OCI-LY1 (cell line): ENCODE measurements at regions not wholly inside any gene's neighbourhood (a gene's known extent, or its start where the extent isn't known, plus 50 kb on each side); places are given as distances from the start of the nearest gene placed in this dataset.

Experiments used
- H2AFZ ChIP-seq: fragments of 200-600 bp; sonication (generic), shearing (Covaris generic); 2 replicates; pipeline ENCODE4 v1.6.0; 2014; ENCODE audit warnings: antibody characterized with exemption, mild to moderate bottlenecking, low read length
- H3F3A ChIP-seq: fragments of 200-600 bp; sonication (generic), shearing (Covaris generic); 2 replicates; pipeline ENCODE4 v1.6.0; 2014; ENCODE audit warnings: mild to moderate bottlenecking, antibody characterized with exemption, low read length, moderate library complexity; ENCODE audit not compliant: insufficient read depth
- H3K27ac ChIP-seq: fragments of 200-600 bp; sonication (generic); 2 replicates; pipeline ENCODE4 v1.5.1; 2014; ENCODE audit warnings: low read length, mixed run types, mild to moderate bottlenecking, low read depth; ENCODE audit not compliant: poor library complexity, severe bottlenecking
- H3K27me3 ChIP-seq: fragments of 200-600 bp; sonication (generic); 2 replicates; pipeline ENCODE4 v1.6.0; 2014; ENCODE audit warnings: antibody characterized with exemption, mild to moderate bottlenecking, low read length, moderate library complexity; ENCODE audit not compliant: insufficient read depth
- H3K36me3 ChIP-seq: fragments of 200-600 bp; sonication (generic); 2 replicates; pipeline ENCODE4 v1.6.1; 2014; ENCODE audit warnings: mild to moderate bottlenecking, antibody characterized with exemption, low read length, moderate library complexity, mixed read lengths; ENCODE audit not compliant: insufficient read depth
- H3K4me1 ChIP-seq: fragments of 200-600 bp; sonication (generic); 2 replicates; pipeline ENCODE4 v1.5.1; 2014; ENCODE audit warnings: mild to moderate bottlenecking, low read length, moderate library complexity; ENCODE audit not compliant: insufficient read depth, severe bottlenecking
- H3K4me2 ChIP-seq: fragments of 200-600 bp; sonication (generic), shearing (Covaris generic); 2 replicates; pipeline ENCODE4 v1.6.1; 2014; ENCODE audit warnings: low read length
- H3K4me3 ChIP-seq: fragments of 200-600 bp; sonication (generic); 2 replicates; pipeline ENCODE4 v1.5.1; 2014; ENCODE audit warnings: low read length, low read depth, mild to moderate bottlenecking, mixed read lengths; ENCODE audit not compliant: poor library complexity, severe bottlenecking
- H3K79me2 ChIP-seq: fragments of 200-600 bp; shearing (Covaris generic); 2 replicates; pipeline ENCODE4 v1.6.1; 2016; ENCODE audit warnings: mixed run types, low read length, mixed read lengths; ENCODE audit not compliant: insufficient read depth
- H3K9ac ChIP-seq: fragments of 200-600 bp; sonication (generic), shearing (Covaris generic); 2 replicates; pipeline ENCODE4 v1.6.1; 2014; ENCODE audit warnings: mild to moderate bottlenecking, low read length, mixed read lengths
- H3K9me2 ChIP-seq: fragments of 200-600 bp; sonication (generic), shearing (Covaris generic); 2 replicates; pipeline ENCODE4 v1.6.1; 2014; ENCODE audit warnings: low read depth, mild to moderate bottlenecking, low read length, mixed read lengths
- H3K9me3 ChIP-seq: fragments of 200-600 bp; shearing (Covaris generic); 2 replicates; pipeline ENCODE4 v1.6.1; 2014; ENCODE audit warnings: low read length, mixed read lengths
- H4K20me1 ChIP-seq: fragments of 200-600 bp; sonication (generic), shearing (Covaris generic); 2 replicates; pipeline ENCODE4 v1.6.0; 2016; ENCODE audit warnings: mild to moderate bottlenecking, low read length; ENCODE audit not compliant: insufficient read depth
- CTCF ChIP-seq: fragments of 200-600 bp; sonication (generic), shearing (Covaris generic); IDR thresholded peaks from 2 replicates; pipeline ENCODE4 v1.5.1; 2017; ENCODE audit warnings: mild to moderate bottlenecking, antibody characterized with exemption, low read length, moderate library complexity, mixed read lengths
- EZH2 ChIP-seq: fragments of 200-600 bp; sonication (generic), shearing (Covaris generic); IDR thresholded peaks from 2 replicates; pipeline ENCODE4 v1.8.0; 2017; ENCODE audit warnings: borderline replicate concordance, mixed run types, mild to moderate bottlenecking, antibody characterized with exemption, low read length, moderate library complexity, mixed read lengths

GRCh38 chr1:239897458-239897857 is 194.2 kb upstream of the FMN2 start:
- Histone ChIP-seq H3K4me2 (no peak overlapping the region), H3K4me3 (no peak overlapping the region), H2AFZ (no peak overlapping the region)

DNA sequence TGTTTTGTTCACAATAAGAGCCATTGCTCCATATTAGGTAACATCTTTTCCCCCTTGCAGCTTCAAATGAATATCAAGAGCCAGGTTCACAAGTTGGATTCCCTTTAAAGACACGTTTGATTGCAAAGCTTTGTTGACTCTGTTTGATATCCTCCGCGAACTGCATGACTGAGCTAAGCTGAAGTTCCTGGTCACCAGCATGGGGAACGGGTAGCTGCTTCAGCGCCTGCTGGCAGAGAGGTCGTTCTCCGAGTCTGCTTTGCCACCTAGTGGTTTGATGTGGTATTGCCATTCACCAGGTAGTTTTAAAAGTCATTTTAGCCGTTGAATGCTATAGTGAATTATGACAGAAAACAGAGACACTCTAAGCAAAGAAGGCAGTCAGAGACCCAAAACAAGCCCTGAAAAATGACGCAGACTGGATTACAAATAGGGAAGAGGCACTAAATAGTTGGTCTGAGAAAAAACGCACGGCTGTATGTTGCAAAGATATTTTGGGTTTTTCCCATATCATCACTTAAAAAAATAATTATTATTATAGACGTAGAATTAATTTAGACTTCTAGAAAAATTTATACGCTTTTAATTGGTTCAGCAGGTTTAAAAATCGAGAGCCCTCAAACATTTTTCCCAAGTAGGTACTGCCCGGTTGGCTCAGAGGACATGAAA is 193.5 kb upstream of the FMN2 start:
- H3K36me3 ChIP-seq: no peaks in the 10 kb centered on the region
- H3K9me3 ChIP-seq: no peaks in the 10 kb centered on the region
- H3K27me3 ChIP-seq: no peaks in the 10 kb centered on the region
- H3K9ac ChIP-seq: no peak overlapping the region
- no peaks in the 10 kb centered on the region for H3K4me1 ChIP-seq
- H3K27ac ChIP-seq: no peak overlapping the region
- H2AFZ ChIP-seq: no peak overlapping the region
- H3K9me2 ChIP-seq: no peaks in the 10 kb centered on the region
- no peaks in the 10 kb centered on the region for H4K20me1 ChIP-seq
- no peaks in the 10 kb centered on the region for H3F3A ChIP-seq
- no peaks in the 10 kb centered on the region for H3K79me2 ChIP-seq
- H3K4me2 ChIP-seq: no peak overlapping the region
- no peak overlapping the region for H3K4me3 ChIP-seq
- peak; percentile 90 for TF ChIP-seq CTCF
- TF ChIP-seq EZH2: no peak

More at GRCh38 chr1:239897458-239897857, 194.2 kb upstream of the FMN2 start:
- H3K36me3 ChIP-seq: no peaks in the 10 kb centered on the region
- no peak overlapping the region for H3K9ac ChIP-seq
- TF ChIP-seq EZH2: no peak
- no peak for TF ChIP-seq CTCF
- no peaks in the 10 kb centered on the region for H3K9me2 ChIP-seq
- H3K79me2 ChIP-seq: no peaks in the 10 kb centered on the region
- no peaks in the 10 kb centered on the region for H3K4me1 ChIP-seq
- H3K27me3 ChIP-seq: no peaks in the 10 kb centered on the region
- no peaks in the 10 kb centered on the region for H3F3A ChIP-seq
- no peaks in the 10 kb centered on the region for H4K20me1 ChIP-seq
- no peak overlapping the region for H3K27ac ChIP-seq
- no peaks in the 10 kb centered on the region for H3K9me3 ChIP-seq

DNA sequence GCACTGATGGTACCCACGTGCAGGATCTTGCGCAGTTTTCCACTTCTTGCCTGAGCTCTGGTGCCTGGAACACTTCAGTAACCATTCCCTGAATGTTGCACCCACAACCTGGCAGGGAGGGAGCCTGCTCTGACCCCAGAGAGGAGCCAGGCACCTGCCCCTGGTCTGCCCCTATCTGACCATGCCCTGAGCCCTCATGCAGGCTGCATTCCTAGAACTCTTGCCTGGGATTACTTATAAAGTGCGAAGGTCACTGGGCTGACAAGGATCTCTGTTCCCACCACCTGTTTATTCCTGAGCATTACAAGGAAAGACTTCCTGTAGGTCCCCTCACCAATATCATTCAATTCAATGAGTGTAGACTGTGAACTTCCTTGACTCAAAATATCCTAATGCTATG is 191.9 kb upstream of the FMN2 start:
- H3K9me3 ChIP-seq: no peaks in the 10 kb centered on the region
- no peak overlapping the region for H3K9ac ChIP-seq
- H3K27me3 ChIP-seq: no peaks in the 10 kb centered on the region
- TF ChIP-seq CTCF (no peak), EZH2 (no peak)
- no peaks in the 10 kb centered on the region for H3K9me2 ChIP-seq
- no peaks in the 10 kb centered on the region for H3F3A ChIP-seq
- H3K4me2 ChIP-seq: no peak overlapping the region
- no peak overlapping the region for H3K27ac ChIP-seq
- no peak overlapping the region for H3K4me3 ChIP-seq
- H4K20me1 ChIP-seq: no peaks in the 10 kb centered on the region
- H3K36me3 ChIP-seq: no peaks in the 10 kb centered on the region
- no peaks in the 10 kb centered on the region for H3K4me1 ChIP-seq
- no peak overlapping the region for H2AFZ ChIP-seq
- no peaks in the 10 kb centered on the region for H3K79me2 ChIP-seq
